ENCODE measurements at regions not wholly inside any gene's neighbourhood (a gene's known extent, or its start where the extent isn't known, plus 50 kb on each side); places are given as distances from the start of the nearest gene placed in this dataset.

DNA sequence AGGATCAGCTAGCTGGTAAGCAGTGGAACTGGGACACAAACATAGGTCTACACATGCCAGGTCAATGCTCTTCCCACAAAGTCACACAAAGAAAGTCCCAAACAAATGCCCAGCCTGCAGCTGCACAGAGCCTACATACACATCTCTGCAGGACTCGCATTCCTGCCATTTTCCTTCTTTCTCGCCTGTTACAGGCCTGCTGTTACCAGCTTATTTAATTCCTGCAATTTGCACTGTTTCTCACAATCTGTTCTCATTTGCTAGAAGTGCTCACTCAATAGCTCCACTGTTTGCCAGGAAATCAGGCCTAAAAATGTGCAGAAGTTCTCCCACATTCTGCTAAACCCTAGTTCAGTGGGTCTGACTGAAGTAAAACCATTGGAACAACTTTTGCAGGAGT lies 362.6 kb upstream of the C1orf87 start:
- TF ChIP-seq, protein P1, sequence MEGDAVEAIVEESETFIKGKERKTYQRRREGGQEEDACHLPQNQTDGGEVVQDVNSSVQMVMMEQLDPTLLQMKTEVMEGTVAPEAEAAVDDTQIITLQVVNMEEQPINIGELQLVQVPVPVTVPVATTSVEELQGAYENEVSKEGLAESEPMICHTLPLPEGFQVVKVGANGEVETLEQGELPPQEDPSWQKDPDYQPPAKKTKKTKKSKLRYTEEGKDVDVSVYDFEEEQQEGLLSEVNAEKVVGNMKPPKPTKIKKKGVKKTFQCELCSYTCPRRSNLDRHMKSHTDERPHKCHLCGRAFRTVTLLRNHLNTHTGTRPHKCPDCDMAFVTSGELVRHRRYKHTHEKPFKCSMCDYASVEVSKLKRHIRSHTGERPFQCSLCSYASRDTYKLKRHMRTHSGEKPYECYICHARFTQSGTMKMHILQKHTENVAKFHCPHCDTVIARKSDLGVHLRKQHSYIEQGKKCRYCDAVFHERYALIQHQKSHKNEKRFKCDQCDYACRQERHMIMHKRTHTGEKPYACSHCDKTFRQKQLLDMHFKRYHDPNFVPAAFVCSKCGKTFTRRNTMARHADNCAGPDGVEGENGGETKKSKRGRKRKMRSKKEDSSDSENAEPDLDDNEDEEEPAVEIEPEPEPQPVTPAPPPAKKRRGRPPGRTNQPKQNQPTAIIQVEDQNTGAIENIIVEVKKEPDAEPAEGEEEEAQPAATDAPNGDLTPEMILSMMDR (conservative IDR thresholded peaks at IDR 0.05): no peak
- no peak for TF ChIP-seq EZH2 (IDR thresholded peaks at IDR 0.05; ENCODE audit: low read depth)
